GM21423 (cell line): ENCODE measurements at regions not wholly inside any gene's neighbourhood (a gene's known extent, or its start where the extent isn't known, plus 50 kb on each side); places are given as distances from the start of the nearest gene placed in this dataset.
"Not testable (repeated sequence)": the region's sequence is repeated elsewhere in the genome, so short reads cannot be mapped to it uniquely, and the experiment has no call there.

ENCODE experiments used
- ATAC-seq: cut with Tn5 transposase; IDR thresholded peaks from one replicate; pipeline ENCODE4 v1.9.1; 2021; ENCODE audit warnings: mild to moderate bottlenecking, moderate library complexity; ENCODE audit not compliant: unreplicated experiment

DNA sequence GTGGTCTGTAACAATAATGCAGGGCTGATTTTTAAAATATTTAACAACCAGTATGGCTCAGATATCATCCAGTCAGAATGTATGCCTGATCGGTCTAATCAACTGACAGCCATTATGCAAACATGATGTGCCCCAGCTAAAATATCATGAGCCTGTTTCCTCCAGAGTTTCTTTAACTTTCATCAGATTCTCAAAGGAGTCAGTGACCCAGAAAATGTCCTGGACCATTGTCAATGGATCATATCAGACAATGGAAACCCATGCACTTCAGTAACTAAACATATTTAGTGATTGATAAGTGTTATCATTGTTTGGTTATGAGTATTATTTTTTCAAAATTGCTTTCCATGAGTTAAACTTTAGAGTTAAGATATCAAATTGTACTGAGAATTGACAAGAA is 173.5 kb downstream of the LMBRD1 start:
- ATAC-seq: no peak

DNA sequence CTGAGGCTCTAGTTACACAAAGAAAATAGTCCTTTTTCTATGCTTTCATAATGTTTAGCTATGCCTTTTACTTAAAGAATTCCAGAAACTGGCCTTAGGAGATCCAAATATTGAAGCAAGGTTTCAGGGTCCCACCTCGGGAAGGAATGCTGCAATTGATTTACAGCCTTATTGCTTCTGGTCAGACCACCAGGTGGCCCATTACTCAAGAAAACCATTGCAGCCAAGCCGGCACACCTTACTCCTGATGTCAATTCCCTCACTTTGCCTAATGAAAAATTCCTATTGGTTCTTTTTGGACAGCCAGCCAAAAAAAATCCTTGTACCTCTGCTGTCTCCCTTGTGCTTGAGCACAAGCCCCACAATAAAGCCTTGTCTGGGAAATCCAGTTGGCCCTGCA is 173.9 kb downstream of the LMBRD1 start:
- ATAC-seq: no peak

DNA sequence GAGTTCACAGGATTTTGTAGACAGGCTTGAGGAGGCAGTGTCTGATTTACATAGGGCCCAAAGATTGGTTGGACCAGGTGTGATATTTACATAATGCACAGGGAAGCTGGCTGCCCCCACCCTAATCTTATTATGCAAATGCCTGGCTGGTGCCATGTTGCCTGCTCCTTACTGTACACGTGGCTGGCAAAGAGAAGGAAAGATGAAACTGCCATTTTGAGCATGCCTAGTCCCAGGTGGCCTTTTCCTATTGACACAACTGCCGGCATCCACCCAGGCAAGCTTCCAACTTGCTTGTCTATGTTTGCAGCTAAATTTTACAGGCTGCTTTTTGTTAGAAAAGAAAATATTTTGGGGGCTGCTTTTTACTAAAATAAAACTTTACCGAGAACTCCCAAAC is 174.6 kb downstream of the LMBRD1 start:
- no peak for ATAC-seq

DNA sequence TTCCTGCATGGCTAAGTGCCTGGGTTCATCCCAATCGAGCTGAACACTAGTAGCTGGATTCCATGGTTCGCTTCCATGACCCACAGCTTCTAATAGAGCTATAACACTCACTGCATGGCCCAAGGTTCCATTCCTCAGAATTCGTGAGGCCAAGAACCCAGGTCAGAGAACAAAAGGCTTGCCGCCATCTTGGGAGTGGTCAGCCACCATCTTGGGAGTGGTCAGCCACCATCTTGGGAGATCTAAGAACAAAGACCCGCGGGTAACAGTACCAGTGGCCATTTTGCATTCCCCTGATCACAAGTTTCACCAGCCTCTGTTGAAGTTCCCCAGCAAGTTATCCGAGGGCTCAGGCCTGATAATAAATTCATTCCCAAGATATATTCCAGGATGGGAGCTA is 179.6 kb downstream of the LMBRD1 start:
- ATAC-seq: no peak

DNA sequence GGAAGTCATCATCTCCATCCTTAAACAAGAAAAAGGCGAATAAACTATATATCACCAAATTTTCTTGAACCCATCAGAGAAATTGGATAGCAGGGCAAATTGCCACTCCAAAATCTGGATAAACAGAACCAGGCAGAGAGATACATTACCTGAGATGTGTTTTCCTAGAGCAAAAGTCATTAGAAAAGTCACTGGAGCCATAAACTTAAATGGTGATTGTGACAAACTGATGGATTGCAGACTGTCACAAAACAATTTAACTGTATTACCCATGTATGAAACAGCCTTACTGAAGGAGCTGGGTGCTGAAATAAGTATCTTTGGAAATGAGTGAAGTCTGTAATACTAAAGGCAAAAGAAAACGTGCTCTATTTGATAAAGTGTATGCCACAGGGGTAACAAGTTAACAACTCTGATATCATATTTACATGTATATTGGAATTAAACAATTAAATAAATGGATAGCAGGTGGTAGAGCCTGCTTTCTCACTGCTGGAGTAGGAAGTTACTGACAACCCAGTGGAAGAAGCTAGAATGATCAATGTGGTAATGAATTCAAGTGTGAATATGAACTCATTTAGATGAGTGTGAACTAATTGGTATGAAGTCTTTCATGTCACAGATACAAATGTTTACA is 186.9 kb downstream of the LMBRD1 start:
- no peak for ATAC-seq

DNA sequence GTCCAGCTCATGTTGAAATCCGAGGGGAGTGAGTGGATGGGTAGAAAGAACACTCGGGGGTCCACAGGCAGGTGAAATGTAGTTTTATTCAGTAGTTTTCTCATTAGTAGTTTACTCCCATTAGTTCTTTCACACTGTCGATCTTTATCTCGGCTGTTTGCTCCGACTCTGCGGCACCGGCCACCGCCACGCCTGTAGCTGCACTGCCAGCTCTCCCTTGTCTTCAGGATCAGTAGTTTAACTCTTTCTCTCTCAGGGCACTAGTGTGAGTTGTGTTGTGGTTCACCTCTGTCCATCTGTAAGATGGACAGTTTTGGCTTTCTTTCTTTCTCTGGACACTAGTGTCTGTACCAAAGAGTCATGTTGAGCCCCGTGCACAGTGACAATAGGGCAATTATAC is 195.7 kb downstream of the LMBRD1 start:
- no peak for ATAC-seq

DNA sequence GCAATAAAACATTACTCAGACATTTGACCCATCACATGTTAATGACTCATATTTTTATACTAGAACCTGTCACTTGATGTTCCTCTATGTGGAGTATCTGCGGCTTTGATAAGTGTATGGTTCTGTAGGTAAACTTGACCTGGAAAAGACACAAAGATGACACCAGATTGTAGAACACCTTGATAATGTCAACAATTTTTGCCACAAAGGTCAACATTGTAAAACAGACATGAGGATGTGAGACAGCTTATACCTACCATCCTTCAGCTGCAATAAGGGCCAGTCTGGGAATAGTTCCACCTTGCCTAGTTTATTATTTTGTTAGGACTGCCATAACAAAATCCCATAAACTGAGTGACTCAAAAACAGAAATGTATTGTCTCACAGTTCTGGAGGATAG is 202.4 kb downstream of the LMBRD1 start:
- ATAC-seq: no peak

DNA sequence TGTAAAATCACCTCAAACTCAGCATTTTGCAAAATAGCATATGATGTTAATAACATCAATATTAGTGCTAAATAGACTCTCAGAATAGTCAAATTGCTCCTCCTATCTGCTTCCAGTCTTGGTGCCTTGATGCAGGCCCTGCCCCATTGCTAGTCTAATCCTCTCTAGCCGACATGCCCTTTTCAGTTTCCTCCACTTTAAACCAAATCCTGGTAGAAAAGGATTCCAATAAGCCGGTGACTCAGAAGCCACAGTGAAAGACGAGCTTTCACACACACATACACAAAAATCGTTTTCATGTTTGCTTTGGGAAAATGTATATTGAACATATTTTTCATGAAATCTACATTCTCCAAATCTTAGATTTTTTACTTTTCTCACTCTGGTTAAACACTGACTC is 203.1 kb downstream of the LMBRD1 start:
- no peak for ATAC-seq

DNA sequence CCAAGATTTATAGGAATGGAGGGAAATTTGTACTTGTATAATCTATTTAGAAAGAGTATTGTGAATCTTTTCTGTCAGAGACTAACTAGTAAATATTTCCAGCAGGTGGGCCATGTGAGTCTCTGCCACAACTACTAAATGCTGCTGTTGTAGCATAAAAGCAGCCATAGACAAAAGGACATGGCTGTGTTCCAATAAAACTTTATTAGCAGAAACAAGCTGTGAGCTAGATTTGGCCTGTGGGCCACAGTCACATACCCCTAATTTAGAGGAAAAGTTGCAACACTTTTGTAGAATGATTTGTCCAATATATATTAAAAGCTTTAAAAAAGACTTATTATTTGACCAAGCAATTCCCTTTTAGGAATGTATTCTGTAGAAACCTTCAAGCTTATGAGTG is 207.2 kb downstream of the LMBRD1 start:
- no peak for ATAC-seq

DNA sequence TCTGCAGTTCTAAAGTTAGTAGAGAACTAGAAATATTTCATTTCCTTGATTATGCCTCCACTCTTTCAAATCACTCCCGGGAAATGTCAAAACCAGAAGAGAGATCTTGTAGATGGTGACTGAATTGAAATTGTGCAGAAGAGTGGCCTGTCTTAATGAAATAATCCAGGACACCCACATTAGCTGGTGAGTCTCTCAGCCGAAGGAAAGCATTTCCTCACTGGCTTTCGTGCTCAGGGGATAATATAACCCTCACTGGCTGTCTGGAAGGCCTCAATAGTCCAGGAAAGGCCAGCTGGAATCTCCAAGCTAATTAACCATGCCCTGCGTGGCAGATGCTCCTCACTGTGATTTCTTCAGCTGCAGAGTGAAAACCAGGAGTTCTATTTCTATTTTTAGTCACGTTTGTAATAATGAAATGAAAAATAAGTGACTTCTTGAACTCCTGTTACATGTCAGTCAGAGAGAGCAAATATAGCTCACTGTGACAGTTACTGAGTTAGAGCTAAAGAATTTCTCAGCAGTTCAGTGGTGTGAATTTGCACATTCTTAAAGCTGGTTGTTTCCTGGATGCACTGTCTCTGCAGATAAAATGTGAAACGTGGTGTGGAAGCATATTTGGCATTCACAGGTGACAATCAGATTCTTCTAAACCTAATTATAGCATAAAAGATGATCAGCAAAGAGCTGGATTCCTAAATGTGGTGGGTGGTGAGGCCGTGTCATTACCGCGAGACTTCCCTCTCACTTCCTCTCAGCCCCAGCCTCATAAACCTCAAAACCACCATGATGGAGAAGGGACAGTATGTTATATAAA is 211.7 kb downstream of the LMBRD1 start:
- ATAC-seq: peak; percentile 95

DNA sequence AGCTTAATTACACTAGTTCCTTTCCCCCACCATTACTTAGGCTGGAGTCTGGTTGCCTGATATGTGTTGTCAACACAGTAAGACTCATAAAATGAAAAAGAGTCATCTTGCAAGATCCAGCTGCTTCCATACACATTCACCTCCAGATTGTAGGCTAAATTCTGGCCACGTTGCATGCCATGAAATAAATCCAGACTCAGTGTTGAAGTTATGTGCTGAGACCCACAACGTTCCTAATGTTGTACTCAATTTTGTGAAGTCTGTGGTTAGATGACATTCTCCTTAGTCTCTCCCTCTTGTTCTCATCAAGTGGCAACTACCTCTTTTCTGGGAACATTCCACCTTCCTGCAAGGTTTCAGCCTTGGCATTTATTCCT is 212.3 kb downstream of the LMBRD1 start:
- no peak for ATAC-seq

DNA sequence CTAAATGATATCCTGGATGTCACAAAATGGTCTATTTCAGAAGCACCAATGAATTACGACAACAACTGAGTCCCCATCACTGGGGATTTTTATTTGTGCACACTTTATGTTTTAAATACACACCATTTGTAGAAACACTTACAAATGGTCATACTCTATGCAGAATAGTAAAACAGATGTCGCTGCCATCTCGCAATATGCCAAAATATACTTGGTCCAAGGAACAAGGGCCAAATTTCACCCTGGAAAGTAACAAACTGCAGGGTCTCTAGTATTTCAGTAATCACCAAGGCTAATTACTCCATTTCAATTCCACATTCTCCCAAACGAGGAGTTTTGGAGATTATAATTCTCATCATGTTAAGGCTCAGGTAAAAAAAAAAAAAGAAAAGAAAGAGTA is 215.2 kb downstream of the LMBRD1 start:
- no peak for ATAC-seq

DNA sequence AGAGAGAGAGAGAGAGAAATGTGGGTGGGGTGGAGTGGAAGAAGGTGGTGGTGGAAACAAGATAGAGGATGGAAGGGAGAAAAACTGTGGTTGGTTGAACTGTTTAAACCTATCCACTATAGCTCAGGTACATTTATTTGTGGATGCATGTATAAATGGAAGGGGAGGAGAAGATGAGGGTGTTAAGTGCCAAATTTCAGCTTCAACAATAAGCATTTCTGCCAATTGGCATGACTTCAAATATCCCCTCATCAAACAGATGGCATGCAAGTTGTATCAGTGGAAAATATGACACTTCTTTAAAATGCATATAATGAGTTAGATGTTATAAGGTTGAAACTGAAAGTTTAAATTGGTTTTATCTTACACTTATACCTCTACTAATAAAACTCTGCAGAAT is 216.1 kb downstream of the LMBRD1 start:
- ATAC-seq: no peak

DNA sequence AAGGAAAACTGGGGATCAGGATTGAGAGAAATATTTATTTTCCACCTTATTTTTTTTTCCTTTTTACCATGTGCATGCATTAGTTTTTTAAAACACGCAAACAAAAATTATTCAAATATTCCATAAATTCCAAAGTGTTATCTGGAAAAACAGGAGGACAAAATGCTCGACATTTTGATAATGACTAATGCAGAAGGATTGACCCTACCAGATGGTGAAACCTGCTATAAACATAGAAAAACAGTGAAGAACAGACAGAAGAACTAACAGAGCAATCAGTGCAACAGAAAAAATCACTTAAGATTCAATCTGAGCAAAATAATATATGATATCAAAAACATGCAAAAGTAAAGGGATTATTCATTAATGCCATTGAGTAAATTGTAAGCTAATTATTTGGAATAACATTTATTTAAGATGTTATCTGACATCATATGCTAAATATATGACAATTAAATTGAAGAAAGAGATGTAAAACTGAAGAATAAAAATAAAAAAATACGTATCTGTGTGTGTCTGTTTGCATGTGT is 218.4 kb downstream of the LMBRD1 start:
- ATAC-seq: no peak

DNA sequence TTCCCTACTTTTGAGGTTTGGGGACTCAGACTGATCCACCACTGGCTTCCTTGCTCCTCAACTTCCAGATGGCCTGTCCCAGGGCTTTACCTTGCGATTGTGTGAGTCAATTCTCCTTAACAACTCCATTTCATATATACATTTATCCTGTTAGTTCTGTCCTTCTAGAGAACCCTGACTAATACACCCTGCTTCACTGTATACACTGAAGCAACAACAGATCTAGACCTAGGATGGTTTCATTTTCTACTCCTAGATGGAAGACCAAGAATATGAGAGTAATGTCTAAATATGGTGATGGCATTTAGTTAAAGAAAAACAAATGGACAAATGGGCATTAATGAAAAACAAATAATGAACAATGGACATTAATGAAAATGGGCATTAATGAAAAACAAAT is 225.6 kb downstream of the LMBRD1 start:
- no peak for ATAC-seq

DNA sequence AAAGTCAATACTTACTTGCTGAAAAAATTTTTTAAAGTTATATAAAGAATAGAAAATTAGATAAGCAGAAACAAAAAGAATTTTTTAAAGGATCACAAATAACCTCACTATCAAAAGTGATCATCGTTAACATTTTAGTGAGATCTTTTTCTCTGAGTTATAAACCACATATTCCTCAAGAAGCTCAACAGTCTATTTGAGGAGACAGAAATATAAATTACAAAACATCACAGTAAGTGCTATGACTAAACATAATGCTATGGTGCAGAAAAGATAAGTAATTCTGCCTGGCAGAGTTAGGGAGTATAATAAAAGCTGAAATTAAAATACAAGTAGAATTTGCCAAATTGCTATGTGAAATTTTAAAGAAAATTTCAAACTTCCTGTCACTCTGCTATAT is 226.7 kb downstream of the LMBRD1 start:
- no peak for ATAC-seq

DNA sequence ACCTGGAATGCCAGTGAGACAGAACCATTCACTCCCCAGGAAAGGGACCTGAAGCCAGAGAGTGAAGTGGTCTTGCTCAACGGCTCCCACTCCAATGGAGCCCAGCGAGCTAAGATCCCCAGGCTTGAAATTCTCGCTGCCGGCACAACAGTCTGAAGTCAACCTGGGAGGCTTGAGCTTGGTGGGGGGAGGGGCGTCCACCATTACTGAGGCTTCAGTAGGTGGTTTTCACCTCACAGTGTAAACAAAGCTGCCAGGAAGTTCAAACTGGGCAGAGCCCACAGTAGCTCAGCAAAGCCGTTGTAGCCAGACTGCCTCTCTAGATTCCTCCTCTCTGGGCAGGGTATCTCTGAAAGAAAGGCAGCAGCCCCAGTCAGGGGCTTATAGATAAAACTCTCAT is 236.2 kb downstream of the LMBRD1 start:
- not testable (repeated sequence) for ATAC-seq

DNA sequence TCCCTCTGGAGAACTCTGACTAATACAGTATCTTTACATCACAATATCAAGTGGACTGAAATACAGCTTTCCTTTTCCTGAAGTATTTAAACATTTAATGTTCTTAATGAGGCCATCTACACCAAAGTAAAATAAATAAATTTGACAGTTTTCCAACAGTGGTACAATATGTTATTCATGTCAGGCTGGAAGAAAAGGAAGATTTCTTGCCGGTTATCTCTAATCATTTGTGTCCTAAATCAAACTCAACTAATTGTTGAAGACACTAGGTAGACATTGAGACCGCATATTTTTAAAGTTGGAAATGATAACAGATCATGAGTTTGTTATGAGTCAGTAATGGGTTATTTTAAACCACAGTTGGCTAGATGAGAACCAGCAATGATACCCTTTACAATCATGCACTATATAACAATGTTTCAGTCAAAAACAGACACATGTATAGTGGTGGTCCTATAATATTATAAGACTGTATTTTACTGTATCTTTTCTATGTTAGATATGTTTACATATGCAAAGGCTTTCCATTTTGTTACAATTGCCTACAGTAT is 241.6 kb downstream of the LMBRD1 start:
- ATAC-seq: no peak

DNA sequence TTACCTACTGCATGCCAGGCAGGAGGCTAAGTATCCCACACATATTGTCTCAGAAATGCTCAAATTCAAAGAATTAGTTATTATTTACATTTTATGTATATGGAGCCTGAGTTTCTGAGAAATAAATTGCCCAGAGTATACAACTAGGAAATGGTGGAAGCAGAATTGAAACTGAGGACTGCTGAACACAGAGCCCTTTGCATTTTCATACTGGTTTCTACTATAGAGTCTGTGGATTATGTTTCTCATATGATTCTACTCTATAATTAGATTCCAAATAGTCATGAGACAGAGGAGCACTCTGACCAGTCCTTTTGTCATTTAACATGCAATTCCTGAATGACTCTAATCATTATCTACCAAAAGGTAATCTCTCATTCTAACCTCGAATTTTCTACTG is 254.3 kb downstream of the LMBRD1 start:
- no peak for ATAC-seq

DNA sequence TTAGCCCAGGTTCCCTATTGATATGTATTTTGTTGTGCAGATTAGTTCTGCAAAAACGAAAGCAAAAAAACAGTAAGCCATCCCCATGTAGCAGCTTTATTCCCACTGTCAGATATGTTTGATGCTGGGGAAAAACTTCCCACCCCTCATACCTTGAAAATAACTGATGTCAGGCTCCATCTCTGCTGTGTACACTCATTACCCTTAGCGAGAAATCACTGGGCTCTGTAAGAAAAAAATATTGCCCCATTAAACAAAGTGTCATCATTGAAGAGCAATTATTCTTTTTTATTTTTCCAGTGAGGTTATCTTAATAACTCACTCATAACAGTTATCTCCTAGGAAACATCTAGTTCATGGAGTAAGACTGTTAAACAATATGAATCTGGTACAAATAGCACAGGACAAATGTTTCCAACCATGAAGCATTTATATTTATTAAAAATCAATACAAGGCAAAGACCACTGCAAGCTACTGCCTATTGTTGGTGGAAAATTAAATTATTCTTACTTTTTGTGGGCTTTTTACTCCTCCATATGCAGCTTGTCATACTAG is 268.8 kb downstream of the LMBRD1 start:
- ATAC-seq: no peak

DNA sequence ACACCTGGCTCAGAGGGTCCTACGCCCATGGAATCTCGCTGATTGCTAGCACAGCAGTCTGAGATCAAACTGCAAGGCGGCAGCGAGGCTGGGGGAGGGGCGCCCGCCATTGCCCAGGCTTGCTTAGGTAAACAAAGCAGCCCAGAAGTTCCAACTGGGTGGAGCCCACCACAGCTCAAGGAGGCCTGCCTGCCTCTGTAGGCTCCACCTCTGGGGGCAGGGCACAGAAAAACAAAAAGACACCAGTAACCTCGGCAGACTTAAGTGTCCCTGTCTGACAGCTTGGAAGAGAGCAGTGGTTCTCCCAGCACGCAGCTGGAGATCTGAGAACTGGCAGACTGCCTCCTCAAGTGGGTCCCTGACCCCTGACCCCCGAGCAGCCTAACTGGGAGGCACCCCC is 281.3 kb downstream of the LMBRD1 start:
- not testable (repeated sequence) for ATAC-seq

DNA sequence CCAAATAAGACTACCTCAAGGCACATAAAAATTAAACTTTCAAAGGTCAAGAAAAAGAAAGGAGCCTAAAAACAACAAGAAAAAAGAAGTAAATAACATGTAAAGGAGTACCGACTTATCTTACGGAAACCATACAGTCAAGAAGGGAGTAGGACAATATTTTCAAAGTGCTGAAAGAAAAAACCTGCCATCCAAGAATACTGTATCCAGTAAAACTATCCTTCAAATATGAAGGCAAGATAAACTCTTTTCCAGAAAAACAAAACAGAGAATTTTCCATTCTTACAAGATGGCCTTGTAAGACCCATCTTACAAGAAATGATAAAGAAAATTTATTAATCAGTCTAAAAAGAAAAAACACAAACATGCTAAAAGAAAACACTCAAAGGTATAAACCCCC is 302.2 kb downstream of the LMBRD1 start:
- ATAC-seq: no peak
